ENCODE measurements at regions not wholly inside any gene's neighbourhood (a gene's known extent, or its start where the extent isn't known, plus 50 kb on each side); places are given as distances from the start of the nearest gene placed in this dataset.

- TF ChIP-seq, protein P1, sequence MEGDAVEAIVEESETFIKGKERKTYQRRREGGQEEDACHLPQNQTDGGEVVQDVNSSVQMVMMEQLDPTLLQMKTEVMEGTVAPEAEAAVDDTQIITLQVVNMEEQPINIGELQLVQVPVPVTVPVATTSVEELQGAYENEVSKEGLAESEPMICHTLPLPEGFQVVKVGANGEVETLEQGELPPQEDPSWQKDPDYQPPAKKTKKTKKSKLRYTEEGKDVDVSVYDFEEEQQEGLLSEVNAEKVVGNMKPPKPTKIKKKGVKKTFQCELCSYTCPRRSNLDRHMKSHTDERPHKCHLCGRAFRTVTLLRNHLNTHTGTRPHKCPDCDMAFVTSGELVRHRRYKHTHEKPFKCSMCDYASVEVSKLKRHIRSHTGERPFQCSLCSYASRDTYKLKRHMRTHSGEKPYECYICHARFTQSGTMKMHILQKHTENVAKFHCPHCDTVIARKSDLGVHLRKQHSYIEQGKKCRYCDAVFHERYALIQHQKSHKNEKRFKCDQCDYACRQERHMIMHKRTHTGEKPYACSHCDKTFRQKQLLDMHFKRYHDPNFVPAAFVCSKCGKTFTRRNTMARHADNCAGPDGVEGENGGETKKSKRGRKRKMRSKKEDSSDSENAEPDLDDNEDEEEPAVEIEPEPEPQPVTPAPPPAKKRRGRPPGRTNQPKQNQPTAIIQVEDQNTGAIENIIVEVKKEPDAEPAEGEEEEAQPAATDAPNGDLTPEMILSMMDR (IDR thresholded peaks at IDR 0.05) = no peak
- TF ChIP-seq POLR2AphosphoS5 (IDR thresholded peaks at IDR 0.05) (no peak), POLR2A (IDR thresholded peaks at IDR 0.05) (no peak)
Observed at GRCh38 chr13:63864171-63864902, 2448.7 kb upstream of the PCDH20 start.

All from prostate gland (tissue), 2 donors.